ENCODE measurements at regions not wholly inside any gene's neighbourhood (a gene's known extent, or its start where the extent isn't known, plus 50 kb on each side); places are given as distances from the start of the nearest gene placed in this dataset.

DNA sequence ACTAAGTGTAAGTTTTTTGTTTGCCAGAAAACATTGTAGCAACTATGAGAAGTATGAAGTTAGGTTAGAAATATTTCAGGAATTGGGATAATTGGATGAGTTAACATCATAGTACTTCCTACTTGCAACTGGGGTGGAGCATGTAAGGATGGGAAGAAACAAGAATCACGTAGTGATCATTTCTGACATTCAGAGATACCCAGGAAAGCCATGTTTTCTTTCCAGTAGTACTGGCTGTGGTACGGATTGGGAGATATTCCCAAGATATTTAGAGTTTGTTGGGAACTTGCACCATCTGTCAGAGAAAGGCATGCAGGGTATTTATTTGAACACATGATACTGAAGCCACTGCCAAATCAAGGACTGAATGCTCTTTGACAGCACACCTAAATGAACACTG, 87.6 kb upstream of the SLC4A4 start:
- no peak for FAIRE-seq
- TF ChIP-seq CTCF (IDR thresholded peaks at IDR 0.05; ENCODE audit: insufficient read depth, missing control alignments), result no peak
- no peak for DNase-seq (ENCODE audit: insufficient read length, low spot score)

GRCh38 chr4:71253545-71253944, 85.3 kb upstream of the SLC4A4 start:
- TF ChIP-seq CTCF (IDR thresholded peaks at IDR 0.05; ENCODE audit: insufficient read depth, missing control alignments), result no peak
- FAIRE-seq, result no peak
- DNase-seq (ENCODE audit: insufficient read length, low spot score), result no peak

DNA sequence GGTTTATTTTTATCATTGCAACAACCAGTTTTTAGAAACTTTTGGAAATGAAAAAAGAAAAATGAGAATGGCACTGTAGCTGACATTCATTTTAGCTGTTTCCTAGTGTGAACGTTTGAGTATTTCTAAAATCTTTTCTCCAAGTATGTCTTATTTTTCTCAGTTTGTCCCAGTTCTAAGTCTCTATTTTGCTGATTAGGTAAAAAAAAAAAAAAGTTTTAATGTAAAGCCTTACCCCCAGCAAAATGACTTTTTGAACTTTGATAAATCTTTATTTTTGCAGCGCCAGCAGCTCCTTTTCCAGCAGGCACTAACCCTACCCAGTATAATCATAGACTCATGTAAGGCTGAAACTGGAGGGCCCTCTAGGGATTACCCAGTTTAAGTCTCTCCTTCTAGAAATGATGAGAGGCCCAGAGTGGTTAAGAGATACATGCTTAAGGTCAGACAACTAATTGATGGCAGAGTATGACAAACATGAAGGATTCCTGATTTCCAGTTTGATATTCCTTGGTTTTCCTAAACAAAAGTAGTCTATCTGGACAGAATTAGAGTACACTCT, 84.3 kb upstream of the SLC4A4 start:
- FAIRE-seq (no peak), DNase-seq (ENCODE audit: insufficient read length, low spot score) (no peak)
- TF ChIP-seq CTCF (IDR thresholded peaks at IDR 0.05; ENCODE audit: insufficient read depth, missing control alignments), result no peak

DNA sequence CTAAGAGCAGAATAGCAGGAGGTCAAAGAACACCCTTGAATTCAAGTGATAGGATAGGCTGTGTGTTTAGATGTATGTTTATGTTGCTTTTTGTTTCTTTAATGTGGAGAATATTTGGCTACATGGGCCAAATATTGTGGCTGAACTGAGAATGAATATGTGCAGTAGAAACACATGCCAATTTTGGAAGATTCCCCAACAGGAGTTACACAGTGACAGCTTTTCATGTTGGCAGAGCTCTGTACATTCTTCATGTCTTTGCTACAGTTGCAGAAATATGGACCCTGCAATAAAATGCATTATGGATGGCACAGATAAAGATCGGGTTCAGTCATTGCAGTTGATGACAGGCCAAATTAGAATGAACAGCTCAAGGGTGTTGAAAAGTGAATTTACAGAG, 82.8 kb upstream of the SLC4A4 start:
- DNase-seq (ENCODE audit: insufficient read length, low spot score) (no peak), FAIRE-seq (no peak)
- no peak for TF ChIP-seq CTCF (IDR thresholded peaks at IDR 0.05; ENCODE audit: insufficient read depth, missing control alignments)

- DNase-seq (ENCODE audit: insufficient read length, low spot score) (no peak), FAIRE-seq (no peak)
- no peak for TF ChIP-seq CTCF (IDR thresholded peaks at IDR 0.05; ENCODE audit: insufficient read depth, missing control alignments)
These were observed 81.1 kb upstream of the SLC4A4 start for GRCh38 chr4:71257761-71258160.

DNA sequence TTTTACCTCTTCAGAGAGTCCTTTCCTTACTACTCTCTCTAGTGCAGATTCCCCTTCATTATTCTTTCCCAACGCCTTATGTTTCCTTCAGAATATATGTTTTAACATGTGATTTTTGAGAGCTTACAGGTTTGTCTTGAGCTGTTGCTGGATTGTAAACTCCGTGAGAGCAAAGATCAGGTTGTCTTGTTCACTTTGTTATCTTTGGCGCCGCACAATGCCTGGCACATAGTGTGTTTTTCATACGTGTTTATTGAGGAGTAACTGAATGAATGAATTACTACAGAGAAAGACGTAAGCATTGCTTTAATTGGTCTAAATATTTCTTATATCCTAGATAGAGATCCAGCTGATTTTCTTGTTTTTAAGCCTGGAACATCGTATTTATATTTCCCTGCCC, 80.5 kb upstream of the SLC4A4 start:
- no peak for FAIRE-seq
- no peak for DNase-seq (ENCODE audit: insufficient read length, low spot score)
- TF ChIP-seq CTCF (IDR thresholded peaks at IDR 0.05; ENCODE audit: insufficient read depth, missing control alignments), result no peak

GRCh38 chr4:71259280-71259679, 79.5 kb upstream of the SLC4A4 start:
- FAIRE-seq (no peak), DNase-seq (ENCODE audit: insufficient read length, low spot score) (no peak)
- TF ChIP-seq CTCF (IDR thresholded peaks at IDR 0.05; ENCODE audit: insufficient read depth, missing control alignments), result no peak
